SHP77 treated with DMSO at 0.1 percent for 48 hours (cell line): ENCODE measurements at regions not wholly inside any gene's neighbourhood (a gene's known extent, or its start where the extent isn't known, plus 50 kb on each side); places are given as distances from the start of the nearest gene placed in this dataset.
A peak's percentile ranks its signal among the peaks of the same experiment; 100 is the strongest.

ENCODE experiments used
- DNase-seq: peaks from one replicate; lab custom pipeline; 2025; lab: John Stamatoyannopoulos, UW

- DNase-seq = no peak
These were observed 393.8 kb downstream of the SNAPC1 start for GRCh38 chr14:62156052-62156451.

GRCh38 chr14:62158779-62159178, 396.6 kb downstream of the SNAPC1 start:
- no peak for DNase-seq

- no peak for DNase-seq
These were observed 397.1 kb downstream of the SNAPC1 start for GRCh38 chr14:62159314-62159713.

GRCh38 chr14:62162998-62163589, 400.9 kb downstream of the SNAPC1 start:
- no peak for DNase-seq

GRCh38 chr14:62168564-62169155, 406.4 kb downstream of the SNAPC1 start:
- no peak for DNase-seq

GRCh38 chr14:62179367-62180018, 417.3 kb downstream of the SNAPC1 start:
- peak; percentile 57 for DNase-seq

GRCh38 chr14:62181591-62181990, 419.4 kb downstream of the SNAPC1 start:
- no peak for DNase-seq

GRCh38 chr14:62185078-62185477, 422.9 kb downstream of the SNAPC1 start:
- no peak for DNase-seq

GRCh38 chr14:62187265-62187664, 425.0 kb downstream of the SNAPC1 start:
- no peak for DNase-seq

GRCh38 chr14:62189698-62190097, 427.5 kb downstream of the SNAPC1 start:
- no peak for DNase-seq

- no peak for DNase-seq
These were observed 444.2 kb downstream of the SNAPC1 start for GRCh38 chr14:62206456-62206855.

- no peak for DNase-seq
These were observed 447.2 kb downstream of the SNAPC1 start for GRCh38 chr14:62209287-62209899.

- no peak for DNase-seq
These were observed 451.3 kb downstream of the SNAPC1 start for GRCh38 chr14:62213516-62213915.

- DNase-seq = no peak
These were observed 453.9 kb downstream of the SNAPC1 start for GRCh38 chr14:62216121-62216520.

- DNase-seq = no peak
These were observed 472.6 kb downstream of the SNAPC1 start for GRCh38 chr14:62234849-62235248.

GRCh38 chr14:62244221-62244620, 482.0 kb downstream of the SNAPC1 start:
- DNase-seq = no peak

- no peak for DNase-seq
These were observed 485.0 kb downstream of the SNAPC1 start for GRCh38 chr14:62247266-62247665.

- DNase-seq = no peak
These were observed 489.0 kb downstream of the SNAPC1 start for GRCh38 chr14:62251237-62251636.

GRCh38 chr14:62253171-62253570, 491.0 kb downstream of the SNAPC1 start:
- DNase-seq = no peak

GRCh38 chr14:62253911-62254310, 491.7 kb downstream of the SNAPC1 start:
- no peak for DNase-seq

GRCh38 chr14:62269204-62269603, 507.0 kb downstream of the SNAPC1 start:
- no peak for DNase-seq

GRCh38 chr14:62270236-62270635, 508.0 kb downstream of the SNAPC1 start:
- DNase-seq = no peak

GRCh38 chr14:62280366-62280765, 518.1 kb downstream of the SNAPC1 start:
- no peak for DNase-seq
